ENCODE measurements at regions not wholly inside any gene's neighbourhood (a gene's known extent, or its start where the extent isn't known, plus 50 kb on each side); places are given as distances from the start of the nearest gene placed in this dataset.
"Not testable (repeated sequence)": the region's sequence is repeated elsewhere in the genome, so short reads cannot be mapped to it uniquely, and the experiment has no call there.

- no peak for DNase-seq (ENCODE audit: low read depth)
Observed at GRCh38 chr21:25487046-25487594, 120.2 kb downstream of the MRPL39 start.

- DNase-seq (ENCODE audit: low read depth), result no peak
Observed at GRCh38 chr21:25485914-25486313, 121.4 kb downstream of the MRPL39 start.

GRCh38 chr21:25467896-25468295, 139.4 kb downstream of the MRPL39 start:
- no peak for DNase-seq (ENCODE audit: low read depth)

- DNase-seq (ENCODE audit: low read depth), result not testable (repeated sequence)
Observed at GRCh38 chr21:25467071-25467470, 140.2 kb downstream of the MRPL39 start.

GRCh38 chr21:25466470-25466869, 140.8 kb downstream of the MRPL39 start:
- DNase-seq (ENCODE audit: low read depth), result no peak

GRCh38 chr21:25465263-25465662, 142.0 kb downstream of the MRPL39 start:
- DNase-seq (ENCODE audit: low read depth), result no peak

- no peak for DNase-seq (ENCODE audit: low read depth)
Observed at GRCh38 chr21:25464275-25464674, 143.0 kb downstream of the MRPL39 start.

- DNase-seq (ENCODE audit: low read depth), result no peak
Observed at GRCh38 chr21:25462517-25462971, 144.7 kb downstream of the MRPL39 start.

GRCh38 chr21:25461725-25462124, 145.6 kb downstream of the MRPL39 start:
- no peak for DNase-seq (ENCODE audit: low read depth)

GRCh38 chr21:25459993-25460392, 147.3 kb downstream of the MRPL39 start:
- no peak for DNase-seq (ENCODE audit: low read depth)

GRCh38 chr21:25459365-25459764, 147.9 kb downstream of the MRPL39 start:
- DNase-seq (ENCODE audit: low read depth), result no peak

GRCh38 chr21:25458484-25458883, 148.8 kb downstream of the MRPL39 start:
- DNase-seq (ENCODE audit: low read depth), result no peak

- DNase-seq (ENCODE audit: low read depth), result no peak
Observed at GRCh38 chr21:25457946-25458345, 149.3 kb downstream of the MRPL39 start.

- no peak for DNase-seq (ENCODE audit: low read depth)
Observed at GRCh38 chr21:25457411-25457810, 149.9 kb downstream of the MRPL39 start.

GRCh38 chr21:25456672-25457071, 150.6 kb downstream of the MRPL39 start:
- no peak for DNase-seq (ENCODE audit: low read depth)

GRCh38 chr21:25453524-25453923, 153.8 kb downstream of the MRPL39 start:
- DNase-seq (ENCODE audit: low read depth), result no peak

GRCh38 chr21:25449950-25450349, 157.3 kb downstream of the MRPL39 start:
- DNase-seq (ENCODE audit: low read depth), result no peak

- no peak for DNase-seq (ENCODE audit: low read depth)
Observed at GRCh38 chr21:25441835-25442234, 165.4 kb downstream of the MRPL39 start.

GRCh38 chr21:25437465-25437864, 169.8 kb downstream of the MRPL39 start:
- DNase-seq (ENCODE audit: low read depth), result not testable (repeated sequence)

- DNase-seq (ENCODE audit: low read depth), result no peak
Observed at GRCh38 chr21:25428537-25428936, 178.7 kb downstream of the MRPL39 start.

GRCh38 chr21:25427828-25428227, 179.5 kb downstream of the MRPL39 start:
- DNase-seq (ENCODE audit: low read depth), result no peak

- no peak for DNase-seq (ENCODE audit: low read depth)
Observed at GRCh38 chr21:25426580-25426979, 180.7 kb downstream of the MRPL39 start.

GRCh38 chr21:25425156-25425555, 182.1 kb downstream of the MRPL39 start:
- DNase-seq (ENCODE audit: low read depth), result no peak

- no peak for DNase-seq (ENCODE audit: low read depth)
Observed at GRCh38 chr21:25424634-25425033, 182.6 kb downstream of the MRPL39 start.

- no peak for DNase-seq (ENCODE audit: low read depth)
Observed at GRCh38 chr21:25424048-25424447, 183.2 kb downstream of the MRPL39 start.
